ENCODE measurements at regions not wholly inside any gene's neighbourhood (a gene's known extent, or its start where the extent isn't known, plus 50 kb on each side); places are given as distances from the start of the nearest gene placed in this dataset.

GRCh38 chr3:144402430-144402829, 430.8 kb downstream of the DIPK2A start:
- POLR2A ChIA-PET: no interaction called here
- H3K27me3 Mint-ChIP-seq: no peaks in the 10 kb centered on the region

GRCh38 chr3:144403040-144403457, 431.4 kb downstream of the DIPK2A start:
- ATAC-seq (ENCODE audit: poor library complexity): no peak
- no peaks in the 10 kb centered on the region for H3K27me3 Mint-ChIP-seq
- H3K4me3 Mint-ChIP-seq: no peak overlapping the region
- Histone ChIP-seq H3K27ac (ENCODE audit: low read depth in 1 of 2, low read length in 2 of 2) (no peak overlapping the region), H3K36me3 (ENCODE audit: insufficient read depth, low read length) (no peaks in the 10 kb centered on the region), H3K4me3 (ENCODE audit: low read length) (no peak overlapping the region), H3K27me3 (ENCODE audit: control insufficient read depth in 1 of 2, insufficient read depth in 2 of 2, low read length in 2 of 2) (no peaks in the 10 kb centered on the region), H3K4me1 (ENCODE audit: insufficient read depth, low read length) (no peaks in the 10 kb centered on the region), H3K9me3 (ENCODE audit: control insufficient read depth in 1 of 2, insufficient read depth in 1 of 2, low read length in 2 of 2) (peaks cover 5 to 13% of the 10 kb centered on the region in 2 experiments)
- no peaks in the 10 kb centered on the region for H3K4me1 Mint-ChIP-seq (ENCODE audit: low read depth)
- no peak for DNase-seq
- no peaks in the 10 kb centered on the region for H3K36me3 Mint-ChIP-seq (ENCODE audit: low read depth)
- ChIA-PET CTCF (no interaction called here), POLR2A (no interaction called here)
- intact Hi-C loops (cut with DNase I, micrococcal nuclease): no loop called here
- no peak for TF ChIP-seq CTCF (IDR thresholded peaks at IDR 0.05)
- no peak overlapping the region for H3K27ac Mint-ChIP-seq
- peaks cover 13% of the 10 kb centered on the region for H3K9me3 Mint-ChIP-seq

More at GRCh38 chr3:144402430-144402829, 430.8 kb downstream of the DIPK2A start:
- Mint-ChIP-seq H3K4me3 (no peak overlapping the region), H3K9me3 (peaks cover 13% of the 10 kb centered on the region), H3K36me3 (ENCODE audit: low read depth) (no peaks in the 10 kb centered on the region), H3K4me1 (ENCODE audit: low read depth) (no peaks in the 10 kb centered on the region), H3K27ac (no peak overlapping the region)
- CTCF ChIA-PET: no interaction called here
- H3K4me3 ChIP-seq (ENCODE audit: low read length): no peak overlapping the region
- no peaks in the 10 kb centered on the region for H3K27me3 ChIP-seq (ENCODE audit: control insufficient read depth in 1 of 2, insufficient read depth in 2 of 2, low read length in 2 of 2)
- intact Hi-C loops (cut with DNase I, micrococcal nuclease): no loop called here
- DNase-seq: no peak
- TF ChIP-seq CTCF (IDR thresholded peaks at IDR 0.05): no peak
- H3K27ac ChIP-seq (ENCODE audit: low read depth in 1 of 2, low read length in 2 of 2): no peak overlapping the region
- ATAC-seq (ENCODE audit: poor library complexity): no peak
- no peaks in the 10 kb centered on the region for H3K36me3 ChIP-seq (ENCODE audit: insufficient read depth, low read length)
- H3K4me1 ChIP-seq (ENCODE audit: insufficient read depth, low read length): no peaks in the 10 kb centered on the region
- peaks cover 7 to 13% of the 10 kb centered on the region in 2 experiments for H3K9me3 ChIP-seq (ENCODE audit: control insufficient read depth in 1 of 2, insufficient read depth in 1 of 2, low read length in 2 of 2)

GRCh38 chr3:144407335-144407734, 435.7 kb downstream of the DIPK2A start:
- H3K4me1 ChIP-seq (ENCODE audit: insufficient read depth, low read length): no peaks in the 10 kb centered on the region
- no peak for ATAC-seq (ENCODE audit: poor library complexity)

More at GRCh38 chr3:144407335-144407734, 435.7 kb downstream of the DIPK2A start:
- Mint-ChIP-seq H3K27me3 (no peaks in the 10 kb centered on the region), H3K36me3 (ENCODE audit: low read depth) (no peaks in the 10 kb centered on the region), H3K4me3 (no peak overlapping the region), H3K9me3 (peaks cover 9% of the 10 kb centered on the region), H3K27ac (no peak overlapping the region), H3K4me1 (ENCODE audit: low read depth) (no peaks in the 10 kb centered on the region)
- CTCF ChIA-PET: no interaction called here
- H3K36me3 ChIP-seq (ENCODE audit: insufficient read depth, low read length): no peaks in the 10 kb centered on the region
- no peak for DNase-seq
- no peak for TF ChIP-seq CTCF (IDR thresholded peaks at IDR 0.05)
- H3K4me3 ChIP-seq (ENCODE audit: low read length): no peak overlapping the region
- H3K27me3 ChIP-seq (ENCODE audit: control insufficient read depth in 1 of 2, insufficient read depth in 2 of 2, low read length in 2 of 2): no peaks in the 10 kb centered on the region
- no peak overlapping the region for H3K27ac ChIP-seq (ENCODE audit: low read depth in 1 of 2, low read length in 2 of 2)
- POLR2A ChIA-PET: no interaction called here
- intact Hi-C loops (cut with DNase I, micrococcal nuclease): no loop called here
- peaks cover 0 to 11% of the 10 kb centered on the region in 2 experiments for H3K9me3 ChIP-seq (ENCODE audit: control insufficient read depth in 1 of 2, insufficient read depth in 1 of 2, low read length in 2 of 2)
